NOMO-1 (cell line): ENCODE measurements at regions not wholly inside any gene's neighbourhood (a gene's known extent, or its start where the extent isn't known, plus 50 kb on each side); places are given as distances from the start of the nearest gene placed in this dataset.
"Not testable (repeated sequence)": the region's sequence is repeated elsewhere in the genome, so short reads cannot be mapped to it uniquely, and the experiment has no call there.

Experiments
- DNase-seq, 2 experiments: peaks; one replicate each; lab custom pipeline; 2025; ENCODE audit not compliant: unreplicated experiment in 2 of 2; lab: John Stamatoyannopoulos, UW

- no peak for DNase-seq
Observed at GRCh38 chr5:54885636-54886035, 99.8 kb downstream of the ESM1 start.

DNA sequence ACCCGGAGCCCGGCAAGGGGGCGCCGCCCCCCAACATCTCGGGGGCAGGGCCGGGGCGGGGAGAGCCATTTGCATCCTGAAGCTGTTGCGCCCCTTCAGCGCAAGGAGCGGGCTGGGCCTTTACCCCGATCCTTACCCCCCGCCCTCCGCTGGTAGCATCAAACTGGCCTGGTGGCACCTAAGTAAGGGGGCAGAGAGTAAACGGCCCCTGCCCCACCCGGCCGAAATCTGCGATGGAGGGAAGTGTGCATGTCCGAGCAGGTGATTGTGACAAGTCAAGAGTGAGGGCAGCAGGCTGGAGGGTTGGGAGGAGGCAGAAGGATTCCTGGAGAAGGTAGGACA, 101.2 kb downstream of the ESM1 start:
- DNase-seq, result no peak

DNA sequence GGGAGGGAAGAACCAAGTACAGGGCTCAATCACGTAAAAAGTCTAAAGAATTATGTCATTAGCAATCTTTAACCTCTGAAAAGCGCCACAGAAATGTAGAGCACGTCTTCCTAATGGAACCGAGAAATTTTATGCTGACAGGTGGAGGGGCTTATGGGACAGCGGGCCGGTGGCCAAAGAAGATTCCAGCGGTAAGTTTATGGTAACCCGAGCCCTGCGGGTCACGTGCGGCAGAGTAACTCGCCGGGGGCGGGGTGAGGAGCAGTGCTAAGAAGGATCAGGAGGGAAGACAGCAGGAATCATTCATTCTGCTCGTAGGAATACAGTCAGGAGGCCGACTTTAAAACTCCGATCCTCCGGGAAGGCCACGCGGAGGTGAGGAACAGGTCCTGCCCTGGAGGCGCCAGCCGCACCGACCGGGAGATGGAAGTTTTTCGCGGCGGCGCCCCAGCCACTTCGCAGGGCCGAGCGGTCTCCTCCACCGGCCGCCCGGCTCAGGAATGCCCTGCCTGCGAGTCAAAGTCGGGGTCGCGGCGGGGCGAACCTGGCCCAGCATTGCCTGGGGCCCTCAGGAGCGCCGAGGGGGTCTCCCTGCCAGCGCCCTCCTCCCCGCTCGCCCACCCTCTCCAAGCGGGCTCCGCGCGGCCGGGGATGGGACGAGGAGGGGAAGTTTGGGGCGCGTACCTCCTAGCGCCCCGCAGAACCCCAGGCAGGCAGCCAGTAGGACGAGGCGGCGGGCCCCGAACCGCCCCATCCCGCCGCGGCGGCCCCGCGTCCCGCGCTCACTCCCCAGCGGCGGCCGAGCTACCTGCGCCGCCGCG, 101.8 kb downstream of the ESM1 start:
- no peak for DNase-seq

GRCh38 chr5:54882841-54883240, 102.6 kb downstream of the ESM1 start:
- no peak for DNase-seq

DNA sequence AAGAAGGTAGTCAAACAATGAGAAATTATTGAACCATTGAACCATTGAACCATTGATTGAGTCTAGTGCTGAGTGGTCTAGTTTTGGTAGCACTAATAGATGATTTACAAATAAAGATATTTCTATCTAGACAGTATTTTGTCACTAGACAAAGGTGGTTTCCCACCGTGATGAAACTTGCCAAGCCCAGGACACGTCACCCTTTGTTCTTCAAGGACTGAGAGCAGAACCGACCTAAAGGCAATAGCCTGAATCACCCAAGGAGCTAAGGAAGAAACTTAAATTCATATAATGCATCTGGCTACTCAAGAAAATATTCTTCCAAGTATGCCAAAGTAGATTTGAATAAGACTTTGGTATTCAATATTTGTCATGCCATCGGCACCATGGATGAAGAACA, 103.3 kb downstream of the ESM1 start:
- no peak for DNase-seq

- DNase-seq, result no peak
Observed at GRCh38 chr5:54881286-54882005, 103.9 kb downstream of the ESM1 start.

DNA sequence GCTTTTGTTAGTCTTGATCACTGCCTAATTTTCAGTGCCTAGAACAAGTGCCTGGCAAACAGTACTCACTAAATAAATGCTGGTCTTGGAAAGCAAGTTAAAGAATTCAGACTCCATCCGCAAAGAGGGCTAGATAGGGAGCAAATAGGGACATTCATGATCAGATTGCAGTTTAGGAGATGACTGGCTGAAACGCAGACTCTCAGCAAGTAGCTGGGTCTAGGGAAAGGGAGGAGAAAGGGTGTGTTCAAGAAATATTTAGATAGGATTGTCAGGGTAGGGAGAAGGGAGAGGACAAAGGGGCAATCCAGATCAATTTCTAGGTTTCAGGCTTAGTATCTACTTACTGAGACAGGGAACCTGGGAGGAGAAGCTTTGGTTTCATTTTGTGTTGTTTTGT, 108.4 kb downstream of the ESM1 start:
- DNase-seq, result no peak

GRCh38 chr5:54876556-54876955, 108.8 kb downstream of the ESM1 start:
- no peak for DNase-seq

DNA sequence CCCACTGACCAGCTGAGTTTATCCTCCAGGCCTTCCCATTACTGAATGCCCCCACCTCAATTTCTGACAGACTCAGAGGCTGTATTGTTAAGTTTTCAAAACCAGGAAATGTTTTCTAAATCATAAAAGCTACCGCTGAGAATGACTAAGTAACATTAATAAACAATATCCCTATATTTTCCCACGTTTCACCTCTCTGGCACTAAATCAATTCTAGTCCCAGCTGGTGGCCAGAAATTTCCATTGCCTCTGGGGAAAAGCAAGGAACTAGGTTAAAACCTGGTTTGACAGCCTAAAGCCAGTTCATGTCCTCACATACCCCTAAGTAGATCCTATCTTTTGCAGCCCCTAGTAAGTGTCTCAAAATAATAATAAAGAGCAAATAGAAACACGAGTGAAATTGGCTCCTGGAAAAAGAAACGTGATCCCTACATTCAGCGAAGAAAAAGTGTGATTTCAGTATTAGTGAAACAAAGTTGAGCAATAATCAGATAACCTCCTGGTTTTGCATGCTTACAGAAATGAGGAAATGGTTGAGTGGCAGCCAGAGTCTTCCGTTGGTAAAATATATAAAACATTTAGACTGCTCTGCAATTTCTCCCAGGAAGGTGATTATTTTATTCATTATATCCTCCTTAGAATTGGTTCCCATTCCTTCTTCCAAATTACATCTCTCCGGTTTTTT, 110.9 kb downstream of the ESM1 start:
- DNase-seq, result peak; percentile 15 to 74

- no peak for DNase-seq
Observed at GRCh38 chr5:54873691-54874090, 111.7 kb downstream of the ESM1 start.

DNA sequence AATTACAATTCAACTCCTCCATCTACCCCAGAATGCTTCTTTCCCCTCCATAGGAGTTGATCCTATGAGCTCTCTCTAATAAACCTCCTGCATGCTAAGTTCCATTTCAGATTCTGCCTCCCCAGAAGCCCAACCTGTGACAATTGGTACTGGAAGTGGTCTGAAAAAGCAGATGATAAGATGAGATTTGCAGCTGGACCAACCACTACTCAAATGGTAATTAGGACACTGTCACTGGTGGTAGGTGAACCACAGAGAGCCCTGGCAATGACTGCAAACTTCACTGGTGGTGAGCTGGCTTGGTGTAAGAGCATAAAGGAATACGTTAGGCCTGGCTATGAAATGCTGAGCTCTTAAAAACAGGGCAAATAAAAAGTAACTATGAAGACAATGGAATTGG, 112.6 kb downstream of the ESM1 start:
- DNase-seq, result no peak

DNA sequence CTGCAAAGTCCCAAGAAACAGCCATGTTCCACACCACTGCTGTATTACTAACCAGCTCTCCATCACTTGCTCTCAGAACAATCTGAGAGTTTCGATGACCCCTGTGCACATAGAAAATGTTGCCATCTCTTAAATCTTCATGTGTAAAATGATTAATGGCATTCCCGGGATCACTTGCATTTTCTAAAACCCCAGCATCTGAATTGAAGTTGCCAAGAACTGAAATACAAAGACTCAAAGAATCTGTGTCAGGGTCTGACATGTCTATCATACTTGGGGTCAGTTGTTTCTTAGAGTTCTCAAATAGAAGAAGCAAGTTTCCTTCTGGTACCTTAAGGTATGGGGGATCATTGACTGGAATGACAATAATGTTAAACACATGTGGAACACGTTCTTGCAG, 115.1 kb downstream of the ESM1 start:
- DNase-seq, result no peak

GRCh38 chr5:54869691-54870090, 115.7 kb downstream of the ESM1 start:
- no peak for DNase-seq

DNA sequence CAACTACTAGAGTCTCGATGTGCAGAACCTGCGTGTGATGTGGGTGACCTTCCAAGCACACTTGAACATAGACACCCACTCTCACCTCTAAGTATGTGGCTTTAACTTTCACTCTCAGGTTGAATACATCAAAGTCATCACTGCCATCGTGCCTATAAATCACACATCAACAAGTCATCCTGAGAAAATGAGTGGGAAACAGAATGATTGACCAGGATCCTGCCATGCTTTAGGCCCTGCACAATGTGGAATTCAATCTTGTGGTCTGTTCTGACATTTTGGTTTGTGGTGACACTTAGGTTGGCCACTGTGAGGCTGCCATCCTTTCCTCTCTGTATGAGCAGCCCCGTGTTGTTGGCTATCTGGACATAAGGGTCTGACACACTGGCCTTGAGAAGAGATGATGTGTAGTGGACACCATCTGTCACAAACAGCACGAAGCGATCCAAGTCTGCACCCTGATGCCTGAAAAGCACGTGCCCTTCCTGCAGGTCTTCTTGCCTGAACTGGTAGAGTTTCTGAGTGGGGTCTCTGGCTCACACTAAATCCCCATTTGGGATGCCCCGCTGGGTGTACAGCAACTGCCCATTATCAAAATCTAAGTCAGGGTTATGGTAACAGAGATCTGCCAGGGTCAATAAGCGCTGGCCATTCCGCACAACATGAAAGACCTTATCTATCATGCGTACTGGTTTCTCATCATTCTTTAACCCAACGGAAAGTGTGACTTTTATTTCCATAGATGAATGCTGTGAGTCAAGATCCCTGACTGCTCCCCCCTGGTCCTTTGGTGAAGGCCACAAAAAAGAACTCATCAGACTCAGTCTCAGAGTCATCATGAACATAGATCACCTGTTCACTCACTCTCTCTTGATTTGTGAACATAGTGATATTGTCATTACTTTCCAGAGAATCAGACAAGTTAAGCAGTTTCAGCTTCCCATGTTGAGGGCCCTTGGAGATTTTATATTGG, 116.6 kb downstream of the ESM1 start:
- no peak for DNase-seq

- peak in 1 of 2 experiments; percentile 59 for DNase-seq
Observed at GRCh38 chr5:54867310-54867944, 118.0 kb downstream of the ESM1 start.

DNA sequence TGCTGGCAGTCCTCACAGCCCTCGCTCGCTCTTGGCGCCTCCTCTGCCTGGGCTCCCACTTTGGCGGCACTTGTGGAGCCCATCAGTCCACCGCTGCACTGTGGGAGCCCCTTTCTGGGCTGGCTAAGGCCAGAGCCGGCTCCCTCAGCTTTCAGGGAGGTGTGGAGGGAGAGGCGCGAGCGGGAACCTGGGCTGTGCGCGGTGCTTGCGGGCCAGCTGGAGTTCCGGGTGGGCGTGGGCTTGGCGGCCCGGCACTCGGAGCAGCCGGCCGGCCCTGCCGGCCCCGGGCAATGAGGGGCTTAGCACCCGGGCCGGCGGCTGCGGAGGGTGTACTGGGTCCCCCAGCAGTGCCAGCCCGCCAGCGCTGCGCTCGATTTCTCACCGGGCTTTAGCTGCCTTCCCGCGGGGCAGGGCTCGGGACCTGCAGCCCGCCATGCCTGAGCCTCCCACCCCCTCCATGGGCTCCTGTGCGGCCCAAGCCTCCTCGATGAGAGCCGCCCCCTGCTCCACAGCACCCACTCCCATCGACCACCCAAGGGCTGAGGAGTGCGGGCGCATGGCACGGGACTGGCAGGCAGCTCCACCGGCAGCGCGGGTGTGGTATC, 120.4 kb downstream of the ESM1 start:
- not testable (repeated sequence) for DNase-seq

DNA sequence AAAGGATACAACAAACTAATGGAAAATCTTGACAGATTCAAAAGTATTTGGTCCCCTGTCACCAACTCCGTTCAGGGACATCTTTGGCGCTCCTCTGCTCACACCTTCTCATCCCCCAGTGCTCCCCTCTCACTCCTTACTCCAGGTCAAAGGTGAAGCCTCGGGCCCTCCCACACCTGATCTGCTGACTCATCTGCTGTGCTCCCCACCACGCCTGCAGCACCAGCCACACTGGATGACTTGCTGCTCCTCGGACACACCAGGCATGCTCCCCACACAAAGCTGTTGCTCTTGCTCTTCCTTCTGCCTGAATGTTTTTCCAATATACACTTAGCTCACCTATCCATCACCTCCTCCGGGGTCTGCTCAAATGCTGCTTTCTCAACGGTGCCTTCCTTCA, 123.4 kb downstream of the ESM1 start:
- DNase-seq, result no peak

DNA sequence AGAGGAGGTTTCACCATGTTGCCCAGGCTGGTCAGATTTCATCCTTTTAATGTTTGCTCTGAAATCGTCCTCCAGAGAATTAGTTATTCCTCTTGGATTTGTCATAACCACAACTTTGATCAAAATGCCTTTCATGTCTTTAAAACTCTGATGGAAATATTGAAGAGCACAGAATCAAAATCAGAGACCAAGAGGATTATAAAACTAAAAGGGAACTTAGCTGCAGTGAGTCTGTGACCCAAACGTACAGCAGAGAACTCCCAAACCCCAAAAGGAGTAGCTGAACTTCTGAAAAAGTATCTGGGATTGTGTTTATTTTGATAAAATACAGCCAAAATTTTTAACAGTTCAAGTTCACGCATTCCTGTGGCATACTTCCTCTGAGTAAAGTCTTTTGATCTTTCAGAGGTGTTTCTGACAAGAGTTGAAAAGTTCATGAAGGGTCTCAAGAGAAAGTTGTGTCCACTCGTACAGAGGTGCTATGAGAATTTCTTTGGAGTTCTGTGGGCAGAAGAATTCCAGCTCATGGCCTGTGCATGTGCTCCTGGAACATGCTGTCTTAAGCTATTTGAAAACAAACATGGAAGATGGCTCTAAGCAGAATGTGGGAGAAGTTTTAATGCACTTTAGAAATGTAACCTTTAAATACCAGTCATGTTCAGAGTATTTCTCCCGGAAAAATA, 124.0 kb downstream of the ESM1 start:
- no peak for DNase-seq

- DNase-seq, result no peak
Observed at GRCh38 chr5:54860321-54860720, 125.1 kb downstream of the ESM1 start.
